ENCODE measurements at regions not wholly inside any gene's neighbourhood (a gene's known extent, or its start where the extent isn't known, plus 50 kb on each side); places are given as distances from the start of the nearest gene placed in this dataset.

GRCh38 chr2:120637847-120638246 lies 97.8 kb upstream of the GLI2 start:
- no peak overlapping the region for H2BK20ac ChIP-seq (ENCODE audit: low read depth, low read length, poor library complexity, severe bottlenecking)
- Mint-ChIP-seq H3K27me3 (ENCODE audit: low read depth) (peaks cover 80% of the 10 kb centered on the region), H3K9me3 (peaks cover 0 to 3% of the 10 kb centered on the region in 2 experiments; a peak in 1 of 5 replicates), H3K4me3 (no peak overlapping the region), H3K27ac (no peak overlapping the region), H3K36me3 (ENCODE audit: insufficient read depth in 1 of 3, low read depth in 3 of 3) (no peaks in the 10 kb centered on the region), H3K4me1 (peaks cover under 1 to 6% of the 10 kb centered on the region in 2 experiments; a peak in 3 of 4 replicates)
- H2BK120ac ChIP-seq (ENCODE audit: low read depth, low read length, poor library complexity, severe bottlenecking), result no peak overlapping the region
- no peak overlapping the region for H2AFZ ChIP-seq (ENCODE audit: low read length)
- no peak for TF ChIP-seq CTCF (conservative IDR thresholded peaks at IDR 0.05)
- no peak overlapping the region for H3T11ph ChIP-seq (ENCODE audit: low read length)
- H3K27ac ChIP-seq (ENCODE audit: insufficient read length, low read depth, low read length), result no peak overlapping the region
- no peak overlapping the region; the same call in 1 of the 2 replicates for H3K14ac ChIP-seq (ENCODE audit: insufficient read depth, low read length)
- H3K23ac ChIP-seq (ENCODE audit: insufficient read length, low read depth, low read length), result no peak overlapping the region
- DNase-seq, result no peak
- H3K79me1 ChIP-seq (ENCODE audit: insufficient read depth, low read depth, low read length, poor library complexity, severe bottlenecking), result no peaks in the 10 kb centered on the region
- no peak overlapping the region for H2BK15ac ChIP-seq (ENCODE audit: low read depth, low read length)
- H4K8ac ChIP-seq (replicated peaks; ENCODE audit: insufficient read length, low read depth, low read length), result no peak overlapping the region
- H3K9ac ChIP-seq (ENCODE audit: extremely low read depth, insufficient read length, low read length), result no peak overlapping the region
- H3K23me2 ChIP-seq (ENCODE audit: insufficient read length, low read depth, low read length, poor library complexity, severe bottlenecking), result no peaks in the 10 kb centered on the region
- no peaks in the 10 kb centered on the region; the same call in 1 of the 2 replicates for H3K27me3 ChIP-seq (ENCODE audit: insufficient read depth, low read length)
- WGBS (ENCODE audit: extremely low coverage, insufficient read length, low lambda C conversion rate), result no CpG with 5 or more reads among the region's 5 CpGs
- no peak overlapping the region for H3K4ac ChIP-seq (ENCODE audit: low read depth, low read length)
- H4K91ac ChIP-seq (ENCODE audit: insufficient read length, low read depth, low read length), result no peak overlapping the region
- no peak overlapping the region for H3K4me2 ChIP-seq (ENCODE audit: insufficient read depth, insufficient read length, low read length)
- no peaks in the 10 kb centered on the region for H3K9me3 ChIP-seq (ENCODE audit: control insufficient read depth, low read depth, low read length)
- no peak overlapping the region for H2BK5ac ChIP-seq (ENCODE audit: insufficient read length, low read length)
- H2BK12ac ChIP-seq (ENCODE audit: insufficient read length, low read depth, low read length), result no peak overlapping the region
- no peaks in the 10 kb centered on the region for H3K79me2 ChIP-seq (ENCODE audit: insufficient read depth, low read length)
- no peak overlapping the region for H4K5ac ChIP-seq (ENCODE audit: insufficient read length, low read depth, low read length)
- no peak overlapping the region for H3K18ac ChIP-seq (ENCODE audit: insufficient read length, low read depth, low read length)
- H2AK5ac ChIP-seq (ENCODE audit: insufficient read length, low read length), result no peak overlapping the region
- H4K20me1 ChIP-seq (ENCODE audit: control insufficient read depth, insufficient read depth, insufficient read length), result no peaks in the 10 kb centered on the region
- H3K4me1 ChIP-seq (ENCODE audit: insufficient read depth, low read length), result no peaks in the 10 kb centered on the region
- H3K56ac ChIP-seq (ENCODE audit: insufficient read length, low read depth, low read length), result no peak overlapping the region

Measured in H9 (cell line).